HCT116 (cell line): ENCODE measurements at regions not wholly inside any gene's neighbourhood (a gene's known extent, or its start where the extent isn't known, plus 50 kb on each side); places are given as distances from the start of the nearest gene placed in this dataset.

Experiments
- ATAC-seq: fragments of 200-7000 bp; cut with Tn5 transposase; 2 replicates; pipeline ENCODE4 v1.9.1; 2020; ENCODE audit warnings: mild to moderate bottlenecking, moderate library complexity
- BruUV-seq: library from RNA; stranded (reverse); fragments of 400-500 nt; replicated peaks from 2 replicates; lab custom pipeline; 2021; lab: Mats Ljungman, UMichigan
- CTCF ChIA-PET: fragments of 300-600 bp; sonication (Branson Sonifier 250); formaldehyde crosslinking; loops from one replicate; lab custom pipeline; 2021; ENCODE audit warnings: antibody characterized with exemption; lab: Charles Lee
- POLR2A ChIA-PET: fragments of 300-600, 350-600 bp; sonication (Branson Sonifier 250); formaldehyde crosslinking; loops from one replicate; lab custom pipeline; 2021; ENCODE audit warnings: antibody characterized with exemption; lab: Charles Lee
- RAD21 ChIA-PET, 2 experiments: fragments of 300-600 bp; sonication (Branson Sonifier 250); formaldehyde crosslinking; loops; one replicate each; lab custom pipeline; 2023; ENCODE audit warnings: low total read pairs in 2 of 2; ENCODE audit not compliant: uncharacterized antibody in 2 of 2, unreplicated experiment in 2 of 2, low non-redundant PET in 1 of 2; lab: Charles Lee
- DNase-seq: peaks from one replicate; pipeline ENCODE4 v3.0.0-alpha.2; 2010; ENCODE audit warnings: low read depth, low spot score
- H2AFZ ChIP-seq: fragments of 200-600 bp; shearing (Covaris generic), sonication (generic); 2 replicates; pipeline ENCODE4 v1.6.1; 2017; ENCODE audit warnings: low read depth, mixed run types, mixed read lengths, antibody characterized with exemption, low read length; ENCODE audit not compliant: poor library complexity, severe bottlenecking
- H3K27ac ChIP-seq: 2 replicates; pipeline ENCODE4 v1.5.1; 2012; ENCODE audit warnings: low read depth, low read length
- H3K27me3 ChIP-seq: fragments of 200-600 bp; sonication (generic); 2 replicates; pipeline ENCODE4 v1.6.1; 2016; ENCODE audit warnings: mixed run types, low read length, mixed read lengths; ENCODE audit not compliant: insufficient read depth
- H3K36me3 ChIP-seq, 2 experiments: fragments of 200-500 bp in 1 of 2; fragments of 200-600 bp in 1 of 2; sonication (Bioruptor generic) in 1 of 2; sonication (generic) in 1 of 2; 2 replicates each; pipeline versions ENCODE4 v1.5.1 to v1.6.1; 2014 to 2016; ENCODE audit warnings: low read length in 2 of 2, inconsistent platforms in 1 of 2, mixed read lengths in 1 of 2, mixed run types in 1 of 2; ENCODE audit not compliant: insufficient read depth in 2 of 2, control insufficient read depth in 1 of 2
- H3K4me1 ChIP-seq, 2 experiments: fragments of 200-600 bp in 1 of 2; sonication (generic) in 1 of 2; 2 replicates each; pipeline versions ENCODE4 v1.5.1 to v1.6.1; 2012 to 2017; ENCODE audit warnings: low read length in 2 of 2, inconsistent platforms in 1 of 2, mild to moderate bottlenecking in 1 of 2, mixed read lengths in 1 of 2, mixed run types in 1 of 2, moderate library complexity in 1 of 2; ENCODE audit not compliant: insufficient read depth in 2 of 2, control insufficient read depth in 1 of 2
- H3K4me2 ChIP-seq: fragments of 200-600 bp; sonication (generic); 2 replicates; pipeline ENCODE4 v1.6.1; 2017; ENCODE audit warnings: mixed run types, low read length, mixed read lengths
- H3K4me3 ChIP-seq, 2 experiments: fragments of 200-600 bp in 1 of 2; sonication (generic) in 1 of 2; replicated peaks in 1 of 2; 2 replicates each; pipeline ENCODE4 v1.5.1; 2011 to 2016; ENCODE audit warnings: low read length in 2 of 2, control low read depth in 1 of 2, low read depth in 1 of 2, mild to moderate bottlenecking in 1 of 2, mixed read lengths in 1 of 2, mixed run types in 1 of 2
- H3K79me2 ChIP-seq: fragments of 200-600 bp; sonication (generic); 2 replicates; pipeline ENCODE4 v1.6.1; 2017; ENCODE audit warnings: mild to moderate bottlenecking, mixed run types, low read length, moderate library complexity, mixed read lengths; ENCODE audit not compliant: insufficient read depth
- H3K9ac ChIP-seq: fragments of 200-600 bp; sonication (generic); 2 replicates; pipeline ENCODE4 v1.6.1; 2016; ENCODE audit warnings: low read length, mixed read lengths
- H3K9me2 ChIP-seq: fragments of 200-600 bp; sonication (generic), shearing (Covaris generic); 2 replicates; pipeline ENCODE4 v1.6.1; 2017; ENCODE audit warnings: mixed run types, mild to moderate bottlenecking, moderate library complexity; ENCODE audit not compliant: insufficient read depth
- H3K9me3 ChIP-seq, 2 experiments: fragments of 200-500 bp in 1 of 2; fragments of 200-600 bp in 1 of 2; sonication (Bioruptor generic) in 1 of 2; sonication (generic) in 1 of 2; 2 replicates each; pipeline ENCODE4 v1.6.1; 2014 to 2017; ENCODE audit warnings: low read length in 2 of 2, mixed read lengths in 2 of 2, inconsistent platforms in 1 of 2, low read depth in 1 of 2, mild to moderate bottlenecking in 1 of 2, mixed run types in 1 of 2, moderate library complexity in 1 of 2; ENCODE audit not compliant: control insufficient read depth in 1 of 2, insufficient read depth in 1 of 2
- H4K20me1 ChIP-seq: fragments of 200-600 bp; sonication (generic), shearing (Covaris generic); 2 replicates; pipeline ENCODE4 v1.6.1; 2017; ENCODE audit warnings: mixed run types, mild to moderate bottlenecking, moderate library complexity; ENCODE audit not compliant: insufficient read depth
- ATF3 ChIP-seq: IDR thresholded peaks from 2 replicates; pipeline ENCODE4 v1.6.1; 2012
- CBX3 ChIP-seq: IDR thresholded peaks from 2 replicates; pipeline ENCODE4 v1.6.1; 2012; ENCODE audit warnings: low read depth
- CEBPB ChIP-seq: IDR thresholded peaks from 2 replicates; pipeline ENCODE4 v1.6.1; 2012; ENCODE audit warnings: low read depth
- CTCF ChIP-seq, 3 experiments: fragments of 200-600 bp in 1 of 3; sonication (generic) in 1 of 3; IDR thresholded peaks in 2 of 3; conservative IDR thresholded peaks in 1 of 3; 2 replicates each; pipeline ENCODE4 v1.5.1; 2012 to 2017; ENCODE audit warnings: low read depth in 2 of 3, low read length in 2 of 3, antibody characterized with exemption in 1 of 3, borderline replicate concordance in 1 of 3, control low read depth in 1 of 3, mild to moderate bottlenecking in 1 of 3, mixed read lengths in 1 of 3, mixed run types in 1 of 3, moderate library complexity in 1 of 3; ENCODE audit not compliant: insufficient read depth in 1 of 3
- ELF1 ChIP-seq: IDR thresholded peaks from 2 replicates; pipeline ENCODE4 v1.6.1; 2012; ENCODE audit warnings: low read depth, borderline replicate concordance
- EZH2 ChIP-seq: fragments of 200-600 bp; sonication (generic); IDR thresholded peaks from 2 replicates; pipeline ENCODE4 v1.6.1; 2017; ENCODE audit warnings: antibody characterized with exemption, mixed run types
- JUND ChIP-seq: IDR thresholded peaks from 2 replicates; pipeline ENCODE4 v1.6.1; 2012
- POLR2A ChIP-seq: IDR thresholded peaks from 2 replicates; pipeline ENCODE4 v1.7.0; 2011; ENCODE audit warnings: borderline replicate concordance; ENCODE audit not compliant: insufficient read depth, insufficient read length; ENCODE audit errors: extremely low read depth
- POLR2AphosphoS5 ChIP-seq: IDR thresholded peaks from 2 replicates; pipeline ENCODE4 v1.6.1; 2011; ENCODE audit warnings: mild to moderate bottlenecking, low read depth, low read length, moderate library complexity
- RAD21 ChIP-seq: IDR thresholded peaks from 2 replicates; pipeline ENCODE4 v1.6.1; 2012; ENCODE audit warnings: low read depth, mild to moderate bottlenecking
- REST ChIP-seq: IDR thresholded peaks from 2 replicates; pipeline ENCODE4 v1.6.1; 2012; ENCODE audit warnings: low read depth
- SIN3A ChIP-seq: IDR thresholded peaks from 2 replicates; pipeline ENCODE4 v1.6.1; 2012; ENCODE audit warnings: low read depth
- SP1 ChIP-seq: IDR thresholded peaks from 2 replicates; pipeline ENCODE4 v1.6.1; 2012; ENCODE audit warnings: low read depth
- TCF7L2 ChIP-seq: IDR thresholded peaks from 2 replicates; pipeline ENCODE4 v1.7.0; 2011; ENCODE audit warnings: borderline replicate concordance, inconsistent platforms; ENCODE audit not compliant: insufficient read depth, insufficient read length; ENCODE audit errors: extremely low read depth
- ZFX ChIP-seq: fragments of 450-650 bp; IDR thresholded peaks from 2 replicates; pipeline ENCODE4 v1.6.1; 2017
- ZNF274 ChIP-seq: fragments of 200-500 bp; sonication (Bioruptor generic); IDR thresholded peaks from 2 replicates; pipeline ENCODE4 v1.6.1; 2014; ENCODE audit warnings: mild to moderate bottlenecking, low read depth, low read length, inconsistent platforms
- intact Hi-C: fragments of 100-400 bp; cut with micrococcal nuclease; formaldehyde crosslinking; loops from 2 replicates; pipeline ENCODE4 v1.10.0; 2022

GRCh38 chr16:64830653-64831052, 291.2 kb downstream of the CDH11 start:
- POLR2A ChIA-PET: no interaction called here
- no peak overlapping the region for H3K4me2 ChIP-seq
- no peaks in the 10 kb centered on the region for H3K36me3 ChIP-seq
- RAD21 ChIA-PET: no interaction called here
- no peak overlapping the region for H3K27ac ChIP-seq
- no peak overlapping the region for H2AFZ ChIP-seq
- no peak overlapping the region for H3K9ac ChIP-seq
- H4K20me1 ChIP-seq: no peaks in the 10 kb centered on the region
- TF ChIP-seq POLR2A (no peak), CBX3 (no peak), ZNF274 (no peak), POLR2AphosphoS5 (no peak), REST (no peak), RAD21 (no peak), TCF7L2 (no peak), ATF3 (no peak), JUND (no peak), ZFX (no peak), CEBPB (no peak), ELF1 (no peak), EZH2 (no peak), CTCF (IDR thresholded peaks at IDR 0.05 in 2 of 3, conservative IDR thresholded peaks at IDR 0.05 in 1 of 3; ENCODE audit: borderline replicate concordance in 1 of 3, insufficient read depth in 1 of 3, low read depth in 2 of 3, low read length in 2 of 3) (no peak), SIN3A (no peak), SP1 (no peak)
- no peaks in the 10 kb centered on the region for H3K9me2 ChIP-seq
- H3K27me3 ChIP-seq: no peaks in the 10 kb centered on the region
- no peaks in the 10 kb centered on the region for H3K4me1 ChIP-seq
- intact Hi-C loops: no loop called here
- BruUV-seq: no TSS peak
- peaks cover 4 to 24% of the 10 kb centered on the region in 2 experiments; a peak in 2 of 4 replicates for H3K9me3 ChIP-seq
- CTCF ChIA-PET: no interaction called here
- H3K4me3 ChIP-seq: no peak overlapping the region
- ATAC-seq: no peak
- H3K79me2 ChIP-seq: no peaks in the 10 kb centered on the region
- DNase-seq: no peak
